ENCODE measurements at regions not wholly inside any gene's neighbourhood (a gene's known extent, or its start where the extent isn't known, plus 50 kb on each side); places are given as distances from the start of the nearest gene placed in this dataset.

- no peak for DNase-seq
Measured at GRCh38 chr18:40932862-40933261, 1022.2 kb upstream of the PIK3C3 start.

GRCh38 chr18:40930211-40930882, 1024.7 kb upstream of the PIK3C3 start:
- no peak for DNase-seq

GRCh38 chr18:40929399-40929798, 1025.6 kb upstream of the PIK3C3 start:
- no peak for DNase-seq

GRCh38 chr18:40926679-40927078, 1028.4 kb upstream of the PIK3C3 start:
- DNase-seq: no peak

GRCh38 chr18:40925071-40925541, 1029.9 kb upstream of the PIK3C3 start:
- no peak for DNase-seq

GRCh38 chr18:40921845-40922629, 1033.0 kb upstream of the PIK3C3 start:
- no peak for DNase-seq

GRCh38 chr18:40917056-40917455, 1038.0 kb upstream of the PIK3C3 start:
- DNase-seq: no peak

- no peak for DNase-seq
Measured at GRCh38 chr18:40915724-40916123, 1039.3 kb upstream of the PIK3C3 start.

- DNase-seq: no peak
Measured at GRCh38 chr18:40911582-40912254, 1043.3 kb upstream of the PIK3C3 start.

GRCh38 chr18:40911041-40911440, 1044.0 kb upstream of the PIK3C3 start:
- no peak for DNase-seq

- DNase-seq: no peak
Measured at GRCh38 chr18:40907842-40908241, 1047.2 kb upstream of the PIK3C3 start.

- DNase-seq: no peak
Measured at GRCh38 chr18:40904295-40904694, 1050.7 kb upstream of the PIK3C3 start.

- DNase-seq: no peak
Measured at GRCh38 chr18:40902436-40902835, 1052.6 kb upstream of the PIK3C3 start.

- no peak for DNase-seq
Measured at GRCh38 chr18:40897884-40898283, 1057.2 kb upstream of the PIK3C3 start.

GRCh38 chr18:40883271-40883670, 1071.8 kb upstream of the PIK3C3 start:
- DNase-seq: no peak

GRCh38 chr18:40882468-40882867, 1072.6 kb upstream of the PIK3C3 start:
- DNase-seq: no peak

- DNase-seq: no peak
Measured at GRCh38 chr18:40878371-40878770, 1076.7 kb upstream of the PIK3C3 start.

- DNase-seq: no peak
Measured at GRCh38 chr18:40877096-40877495, 1077.9 kb upstream of the PIK3C3 start.

- DNase-seq: no peak
Measured at GRCh38 chr18:40875101-40875615, 1079.9 kb upstream of the PIK3C3 start.

GRCh38 chr18:40874233-40874632, 1080.8 kb upstream of the PIK3C3 start:
- DNase-seq: no peak

- no peak for DNase-seq
Measured at GRCh38 chr18:40868110-40868858, 1086.8 kb upstream of the PIK3C3 start.

- DNase-seq: no peak
Measured at GRCh38 chr18:40867459-40867858, 1087.6 kb upstream of the PIK3C3 start.

- no peak for DNase-seq
Measured at GRCh38 chr18:40866968-40867367, 1088.1 kb upstream of the PIK3C3 start.
